GM12891 (cell line): ENCODE measurements at regions not wholly inside any gene's neighbourhood (a gene's known extent, or its start where the extent isn't known, plus 50 kb on each side); places are given as distances from the start of the nearest gene placed in this dataset.

Experiments used
- DNase-seq: peaks from one replicate; pipeline ENCODE4 v3.0.0; 2011; ENCODE audit warnings: low spot score; ENCODE audit not compliant: insufficient read length
- FAIRE-seq: peaks from 2 replicates; lab custom pipeline; 2011; peaks lifted over from hg19 to GRCh38; lab: Jason Lieb, UNC
- PAX5 ChIP-seq: IDR thresholded peaks from 2 replicates; pipeline ENCODE4 v1.6.1; 2011; ENCODE audit warnings: low read length, moderate library complexity, mild to moderate bottlenecking; ENCODE audit not compliant: insufficient read depth, severe bottlenecking
- POLR2A ChIP-seq: IDR thresholded peaks from 2 replicates; pipeline ENCODE4 v1.6.1; 2011; ENCODE audit warnings: low read depth, low read length, control low read depth
- POLR2AphosphoS5 ChIP-seq: IDR thresholded peaks from 2 replicates; pipeline ENCODE4 v1.6.1; 2011; ENCODE audit warnings: low read depth, low read length, control low read depth
- POU2F2 ChIP-seq: IDR thresholded peaks from 2 replicates; pipeline ENCODE4 v1.6.1; 2011; ENCODE audit warnings: low read depth, mild to moderate bottlenecking, control low read depth, low read length, moderate library complexity
- SPI1 ChIP-seq: IDR thresholded peaks from 2 replicates; pipeline ENCODE4 v1.6.1; 2011; ENCODE audit warnings: low read depth, low read length, control low read depth
- TAF1 ChIP-seq: IDR thresholded peaks from 2 replicates; pipeline ENCODE4 v1.6.1; 2011; ENCODE audit warnings: low read depth, low read length, control low read depth

GRCh38 chr2:104023765-104024164 lies 830.1 kb upstream of the POU3F3 start:
- no peak for DNase-seq
- TF ChIP-seq TAF1 = no peak
- no peak for TF ChIP-seq PAX5
- no peak for TF ChIP-seq SPI1
- TF ChIP-seq POLR2AphosphoS5 = no peak
- no peak for FAIRE-seq

GRCh38 chr2:104025295-104025694 lies 828.6 kb upstream of the POU3F3 start:
- FAIRE-seq (no peak), DNase-seq (no peak)
- TF ChIP-seq TAF1 = no peak
- no peak for TF ChIP-seq POU2F2
- no peak for TF ChIP-seq SPI1
- no peak for TF ChIP-seq POLR2AphosphoS5
- TF ChIP-seq POLR2A = no peak
- no peak for TF ChIP-seq PAX5

DNA sequence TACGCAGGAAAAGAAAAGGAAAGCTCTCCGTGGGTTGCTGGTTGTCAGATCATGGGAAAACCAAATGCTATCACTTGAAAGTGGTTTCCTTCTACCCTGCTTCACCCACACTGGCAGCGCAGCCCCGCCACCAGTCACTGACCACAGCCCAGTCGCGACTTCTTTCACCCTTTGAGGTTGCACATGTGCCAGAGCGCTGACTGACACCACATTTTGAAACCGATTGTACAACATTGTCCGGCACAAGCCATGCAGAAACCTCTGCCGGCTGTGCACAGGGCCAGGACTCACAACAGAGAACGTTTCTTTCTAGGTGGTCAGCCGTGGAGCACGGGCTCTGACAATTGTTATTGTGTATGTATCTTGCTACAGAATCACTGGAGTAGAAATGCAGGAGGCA lies 827.2 kb upstream of the POU3F3 start:
- FAIRE-seq (no peak), DNase-seq (no peak)
- TF ChIP-seq POU2F2 = no peak
- TF ChIP-seq SPI1 = no peak
- TF ChIP-seq TAF1 = no peak
- no peak for TF ChIP-seq POLR2AphosphoS5
- no peak for TF ChIP-seq POLR2A
- TF ChIP-seq PAX5 = no peak

GRCh38 chr2:104027321-104027720 lies 826.6 kb upstream of the POU3F3 start:
- DNase-seq (no peak), FAIRE-seq (no peak)
- TF ChIP-seq TAF1 (no peak), POLR2A (no peak), PAX5 (no peak), POU2F2 (no peak), POLR2AphosphoS5 (no peak), SPI1 (no peak)

GRCh38 chr2:104028061-104028460 lies 825.9 kb upstream of the POU3F3 start:
- no peak for FAIRE-seq
- TF ChIP-seq POLR2A = no peak
- TF ChIP-seq POU2F2 = no peak
- no peak for TF ChIP-seq TAF1
- TF ChIP-seq SPI1 = no peak
- no peak for TF ChIP-seq POLR2AphosphoS5
- no peak for TF ChIP-seq PAX5
- DNase-seq = no peak

GRCh38 chr2:104033399-104033798 lies 820.5 kb upstream of the POU3F3 start:
- TF ChIP-seq POU2F2 (no peak), POLR2AphosphoS5 (no peak), TAF1 (no peak), SPI1 (no peak), POLR2A (no peak), PAX5 (no peak)

GRCh38 chr2:104040771-104041170 lies 813.1 kb upstream of the POU3F3 start:
- DNase-seq (no peak), FAIRE-seq (no peak)
- TF ChIP-seq POU2F2 (no peak), TAF1 (no peak), POLR2A (no peak), SPI1 (no peak), POLR2AphosphoS5 (no peak), PAX5 (no peak)

More at GRCh38 chr2:104033399-104033798, 820.5 kb upstream of the POU3F3 start:
- DNase-seq = no peak
- FAIRE-seq = no peak

DNA sequence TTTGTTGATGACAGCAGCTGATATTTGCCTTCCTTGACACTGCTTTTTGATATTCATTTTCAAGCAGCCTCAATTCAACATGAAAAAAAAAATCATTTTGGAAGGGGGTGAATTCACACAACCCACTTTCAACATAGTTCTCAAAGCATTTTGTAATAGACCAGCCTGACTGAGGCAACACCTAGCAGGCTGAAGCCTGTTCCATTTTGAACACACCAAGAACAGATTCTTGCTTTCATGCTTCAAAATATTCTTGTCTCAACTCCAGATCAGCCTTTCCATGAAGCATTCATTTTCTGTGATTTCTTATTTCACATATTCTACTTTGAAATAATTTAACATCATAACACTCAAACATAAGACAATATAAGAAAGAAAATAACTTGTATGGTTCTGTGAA lies 812.6 kb upstream of the POU3F3 start:
- FAIRE-seq (no peak), DNase-seq (no peak)
- TF ChIP-seq TAF1 = no peak
- TF ChIP-seq SPI1 = no peak
- TF ChIP-seq POU2F2 = no peak
- TF ChIP-seq PAX5 = no peak
- TF ChIP-seq POLR2AphosphoS5 = no peak

GRCh38 chr2:104043864-104044263 lies 810.1 kb upstream of the POU3F3 start:
- DNase-seq (no peak), FAIRE-seq (no peak)
- no peak for TF ChIP-seq PAX5
- no peak for TF ChIP-seq POLR2AphosphoS5
- no peak for TF ChIP-seq POU2F2
- no peak for TF ChIP-seq SPI1
- TF ChIP-seq POLR2A = no peak
- no peak for TF ChIP-seq TAF1

DNA sequence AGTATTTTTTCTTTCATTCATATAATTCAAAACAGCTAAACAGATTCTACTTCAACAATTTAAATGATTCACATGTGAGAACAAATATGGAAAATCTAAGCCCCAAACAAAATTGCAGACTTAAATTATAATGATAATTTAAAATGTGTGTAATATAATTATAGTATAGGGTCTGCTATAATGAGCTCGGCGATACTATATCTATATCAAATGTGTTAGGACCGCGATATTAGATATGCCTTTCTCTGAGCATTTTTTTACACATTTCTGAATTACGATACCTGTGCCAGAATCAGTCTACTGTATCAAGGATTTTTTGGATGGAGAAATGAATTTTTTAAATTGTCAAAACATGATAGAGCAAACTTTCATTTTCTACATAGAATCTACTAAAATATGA lies 808.8 kb upstream of the POU3F3 start:
- FAIRE-seq (no peak), DNase-seq (no peak)

More for the DNA sequence above, 808.8 kb upstream of the POU3F3 start:
- TF ChIP-seq SPI1 (no peak), POU2F2 (no peak), PAX5 (no peak), POLR2AphosphoS5 (no peak), POLR2A (no peak), TAF1 (no peak)
